ENCODE measurements at regions not wholly inside any gene's neighbourhood (a gene's known extent, or its start where the extent isn't known, plus 50 kb on each side); places are given as distances from the start of the nearest gene placed in this dataset.
A peak's percentile ranks its signal among the peaks of the same experiment; 100 is the strongest.
"Not testable (repeated sequence)": the region's sequence is repeated elsewhere in the genome, so short reads cannot be mapped to it uniquely, and the experiment has no call there.

DNA sequence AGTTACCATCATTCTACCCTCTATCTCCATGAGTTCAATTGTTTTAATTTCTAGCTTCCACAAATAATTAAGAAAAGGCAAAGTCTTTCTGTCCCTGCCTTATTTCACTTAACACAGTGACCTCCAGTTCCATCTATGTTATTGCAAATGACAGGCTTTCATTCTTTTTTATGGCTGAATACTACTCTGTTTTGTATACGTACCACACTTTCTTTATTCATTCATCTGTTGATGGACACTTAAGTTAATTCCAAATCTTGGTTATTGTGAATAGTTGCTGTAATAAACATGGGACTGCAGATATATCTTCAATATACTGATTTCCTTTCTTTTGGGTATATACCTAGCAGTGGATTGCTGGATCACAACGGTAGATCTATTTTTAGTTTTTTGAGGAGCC is 314.1 kb downstream of the SV2B start:
- no peak for DNase-seq (ENCODE audit: low read depth)

DNA sequence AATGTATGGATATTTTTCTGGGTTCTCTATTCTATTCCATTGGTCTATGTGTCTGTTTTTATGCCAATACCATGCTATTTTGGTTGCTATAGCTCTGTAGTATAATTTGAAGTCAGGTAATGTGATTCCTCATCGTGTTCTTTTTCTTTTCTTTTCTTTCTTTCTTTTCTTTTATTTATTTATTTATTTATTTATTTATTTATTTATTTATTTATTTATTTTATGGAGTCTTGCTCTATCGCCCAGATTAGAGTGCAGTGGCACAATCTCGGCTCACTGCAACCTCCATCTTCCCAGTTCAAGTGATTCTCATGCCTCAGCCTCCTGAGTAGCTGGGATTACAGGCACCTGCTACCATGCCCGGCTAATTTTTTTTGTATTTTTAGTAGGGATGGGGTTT is 315.2 kb downstream of the SV2B start:
- DNase-seq (ENCODE audit: low read depth), result not testable (repeated sequence)

GRCh38 chr15:91420689-91421088 is 320.6 kb downstream of the SV2B start:
- DNase-seq (ENCODE audit: low read depth), result no peak

DNA sequence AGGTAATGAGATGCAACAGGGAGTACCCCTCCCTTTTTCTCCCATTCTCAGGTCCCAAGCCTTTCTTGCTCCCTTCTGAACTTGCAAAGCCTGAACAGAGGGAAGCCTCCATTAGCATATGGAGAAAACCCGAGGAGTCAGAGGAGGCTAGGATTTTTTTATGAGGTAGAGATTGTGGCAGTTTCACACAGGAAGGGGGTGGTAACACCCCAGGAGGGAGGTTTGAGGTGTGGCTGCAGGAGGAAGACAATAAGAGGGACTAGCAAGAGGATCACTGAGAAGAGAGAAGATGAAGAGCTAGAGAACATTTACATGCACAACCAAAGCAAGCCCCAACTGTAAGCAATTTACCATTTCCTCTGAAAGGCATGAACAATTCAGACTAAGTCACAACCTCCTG is 322.7 kb downstream of the SV2B start:
- DNase-seq (ENCODE audit: low read depth), result no peak

DNA sequence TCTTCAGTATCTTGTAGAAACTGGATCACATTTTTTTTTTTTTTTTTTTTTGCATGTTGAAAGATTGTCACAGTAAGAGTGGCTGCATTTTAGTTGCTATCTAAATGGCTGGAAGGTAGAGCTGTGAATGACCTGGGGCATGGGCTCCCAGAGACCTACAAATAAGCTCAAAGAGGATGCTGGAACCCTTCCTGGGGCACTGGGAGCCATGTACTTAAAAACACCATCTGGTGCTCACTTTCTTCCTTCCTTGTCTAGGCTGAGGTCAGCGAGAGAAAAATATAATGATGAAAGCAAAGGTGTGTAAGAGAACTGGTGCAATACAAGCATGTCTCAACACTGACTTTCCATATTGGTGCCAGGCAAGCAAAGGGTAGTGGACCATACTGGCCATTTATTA is 323.9 kb downstream of the SV2B start:
- DNase-seq (ENCODE audit: low read depth), result no peak

- peak; percentile 24 for DNase-seq (ENCODE audit: low read depth)
Measured at GRCh38 chr15:91426412-91426811, 326.4 kb downstream of the SV2B start.

DNA sequence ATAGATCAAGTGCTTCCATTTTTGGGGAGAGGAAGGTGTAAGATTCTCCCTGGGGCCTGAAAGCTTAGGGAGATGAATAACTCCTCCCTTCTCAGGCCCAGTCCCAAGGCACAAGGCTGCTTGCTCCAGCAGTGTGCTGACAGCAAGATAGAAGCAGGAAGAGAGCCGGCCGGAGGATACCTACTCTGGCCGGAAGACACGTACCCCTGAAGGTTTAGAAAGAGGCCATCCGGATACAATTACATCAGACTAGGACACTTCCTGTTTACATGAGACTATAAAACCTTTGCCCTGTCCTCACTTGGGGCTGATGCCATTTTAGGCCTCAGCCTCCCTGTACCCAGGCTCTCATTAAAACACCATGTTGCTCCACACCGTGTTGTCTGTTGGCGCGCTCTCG is 329.9 kb downstream of the SV2B start:
- no peak for DNase-seq (ENCODE audit: low read depth)

DNA sequence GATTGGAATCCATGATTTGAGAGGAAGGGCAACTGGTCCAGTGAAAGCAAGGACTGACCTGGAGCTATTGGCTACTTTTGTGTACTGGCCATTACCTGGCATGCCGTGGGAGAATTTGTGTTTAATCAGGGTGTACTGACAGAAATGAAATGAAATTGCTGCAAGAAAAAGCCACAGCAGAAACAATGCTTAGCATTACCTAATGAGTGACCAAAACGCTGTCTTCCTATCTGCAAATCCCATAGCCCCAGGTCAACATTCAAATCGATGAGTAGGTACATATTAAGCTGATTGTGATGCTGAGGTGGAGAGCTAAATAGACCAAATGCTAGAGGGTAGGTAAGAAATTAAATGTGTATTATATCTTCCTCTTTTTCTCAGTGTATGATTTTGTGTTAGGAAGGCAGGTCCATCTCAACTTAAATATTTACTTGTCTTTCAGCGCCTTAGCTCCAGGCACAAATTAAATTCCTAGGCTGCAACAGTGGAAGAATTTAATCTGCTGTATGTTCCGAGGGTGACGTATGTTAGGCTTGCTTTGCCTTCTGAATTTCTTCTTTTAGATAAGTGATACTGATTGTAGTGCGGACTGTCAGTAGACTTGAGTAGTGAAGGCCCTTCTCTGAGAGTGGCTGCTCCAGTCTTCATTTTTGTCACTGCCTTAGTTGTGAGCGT is 331.1 kb downstream of the SV2B start:
- DNase-seq (ENCODE audit: low read depth), result no peak

- DNase-seq (ENCODE audit: low read depth), result no peak
Measured at GRCh38 chr15:91435113-91435512, 335.1 kb downstream of the SV2B start.

GRCh38 chr15:91444656-91445055 is 344.6 kb downstream of the SV2B start:
- no peak for DNase-seq (ENCODE audit: low read depth)

DNA sequence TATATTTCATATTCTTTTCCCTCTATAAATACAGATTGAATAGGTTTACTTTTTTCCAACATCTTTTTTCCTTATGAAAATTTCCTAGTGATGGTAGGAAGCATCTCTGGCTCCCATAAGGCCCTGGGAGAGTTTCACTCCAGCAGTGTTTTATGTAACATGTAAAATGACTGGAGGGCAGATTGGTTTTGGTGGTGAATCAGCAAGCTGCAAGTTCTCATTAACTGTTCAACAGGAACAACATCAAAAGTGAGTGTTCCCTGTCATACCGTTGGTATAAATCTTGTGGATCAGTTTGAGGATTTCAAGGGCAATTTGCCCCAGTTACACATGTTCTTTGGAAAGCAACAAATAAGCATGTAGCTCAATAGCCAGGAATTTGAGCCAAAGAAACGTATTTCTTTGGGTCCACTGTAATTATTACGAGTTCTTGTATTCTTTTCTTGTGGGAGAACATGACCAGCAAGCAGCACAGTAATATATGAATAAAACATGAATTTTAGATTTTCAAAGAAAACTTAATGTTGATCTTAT is 345.7 kb downstream of the SV2B start:
- DNase-seq (ENCODE audit: low read depth), result no peak

- DNase-seq (ENCODE audit: low read depth), result no peak
Measured at GRCh38 chr15:91447991-91448644, 348.1 kb downstream of the SV2B start.

DNA sequence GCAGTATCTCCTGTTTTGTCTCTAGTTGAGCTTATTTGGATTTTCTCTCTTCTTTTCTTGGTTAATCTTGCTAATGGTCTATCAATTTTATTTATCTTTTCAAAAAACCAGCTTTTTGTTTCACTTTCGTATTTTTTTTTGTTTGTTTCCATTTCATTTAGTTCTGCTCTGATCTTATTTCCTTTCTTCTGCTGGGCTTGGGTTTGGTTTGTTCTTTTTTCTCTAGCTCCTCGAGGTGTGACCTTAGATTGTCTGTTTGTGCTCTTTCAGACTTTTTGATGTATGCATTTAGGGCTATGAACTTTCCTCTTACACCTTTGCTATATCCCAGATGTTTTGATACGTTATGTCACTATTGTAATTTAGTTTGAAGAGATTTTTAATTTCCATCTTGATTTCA is 353.3 kb downstream of the SV2B start:
- DNase-seq (ENCODE audit: low read depth), result not testable (repeated sequence)

GRCh38 chr15:91456251-91456718 is 356.2 kb downstream of the SV2B start:
- DNase-seq (ENCODE audit: low read depth), result peak; percentile 51

- DNase-seq (ENCODE audit: low read depth), result no peak
Measured at GRCh38 chr15:91456921-91457320, 356.9 kb downstream of the SV2B start.

DNA sequence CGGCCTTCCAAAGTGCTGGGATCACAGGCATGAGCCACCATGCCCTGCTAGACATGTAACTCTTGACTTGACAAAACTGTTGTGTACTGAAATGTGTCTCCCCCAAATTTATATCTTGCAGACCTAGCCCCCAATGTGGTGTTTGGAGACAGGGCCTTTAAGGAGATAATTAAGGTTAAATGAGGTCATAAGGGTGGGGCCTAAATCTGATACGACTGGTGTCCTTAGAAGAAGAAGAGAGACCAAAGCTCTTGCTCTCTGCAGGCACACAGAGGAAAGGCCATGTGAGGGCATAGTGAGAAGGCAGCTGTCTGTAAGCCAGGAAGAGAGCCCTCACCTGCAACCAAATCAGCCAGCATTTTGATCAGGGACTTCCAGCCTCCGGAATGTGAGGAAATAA is 361.3 kb downstream of the SV2B start:
- DNase-seq (ENCODE audit: low read depth), result no peak

DNA sequence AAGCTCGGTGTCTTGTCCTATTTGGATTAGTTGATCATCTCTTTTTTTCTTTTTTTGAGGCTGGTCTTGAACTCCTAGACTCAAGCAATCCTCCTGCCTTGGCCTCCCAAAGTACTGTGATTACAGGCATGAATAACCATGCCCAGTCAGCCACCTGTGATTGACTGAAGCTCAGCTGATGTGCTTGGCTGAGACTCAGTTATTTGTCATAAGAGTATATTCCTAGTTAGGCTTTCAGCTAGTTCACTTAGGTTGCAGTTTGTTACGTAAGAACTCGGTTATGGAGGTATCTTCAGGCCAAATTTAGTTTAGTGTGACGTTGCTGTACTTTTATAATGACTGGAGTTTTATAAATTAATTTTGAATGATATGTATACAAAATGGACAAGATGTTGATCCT is 365.0 kb downstream of the SV2B start:
- no peak for DNase-seq (ENCODE audit: low read depth)

DNA sequence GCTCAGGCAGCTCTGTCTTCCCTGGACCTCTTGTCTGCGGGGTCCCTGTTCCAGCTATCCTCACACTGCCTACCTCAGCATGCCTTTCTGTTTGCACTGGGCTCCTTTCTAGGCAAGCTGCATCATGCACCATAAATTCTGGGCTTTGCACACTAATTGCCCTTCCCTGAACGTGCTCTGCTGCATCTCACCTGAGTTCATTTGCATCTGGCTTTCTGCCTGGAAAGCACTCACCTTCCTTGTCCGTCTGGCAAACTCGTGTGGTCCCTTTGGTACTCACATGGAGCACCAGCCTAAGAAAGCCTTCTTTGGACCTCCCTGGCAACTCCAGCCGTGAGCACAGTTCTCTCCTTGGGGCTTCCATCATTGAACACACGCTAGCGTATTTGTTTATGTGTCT is 365.6 kb downstream of the SV2B start:
- DNase-seq (ENCODE audit: low read depth), result no peak

GRCh38 chr15:91468871-91469580 is 369.0 kb downstream of the SV2B start:
- DNase-seq (ENCODE audit: low read depth), result no peak

GRCh38 chr15:91469632-91470567 is 369.8 kb downstream of the SV2B start:
- DNase-seq (ENCODE audit: low read depth), result no peak

- no peak for DNase-seq (ENCODE audit: low read depth)
Measured at GRCh38 chr15:91471468-91471867, 371.4 kb downstream of the SV2B start.

GRCh38 chr15:91472316-91472756 is 372.3 kb downstream of the SV2B start:
- DNase-seq (ENCODE audit: low read depth), result no peak
